ENCODE measurements at regions not wholly inside any gene's neighbourhood (a gene's known extent, or its start where the extent isn't known, plus 50 kb on each side); places are given as distances from the start of the nearest gene placed in this dataset.

DNA sequence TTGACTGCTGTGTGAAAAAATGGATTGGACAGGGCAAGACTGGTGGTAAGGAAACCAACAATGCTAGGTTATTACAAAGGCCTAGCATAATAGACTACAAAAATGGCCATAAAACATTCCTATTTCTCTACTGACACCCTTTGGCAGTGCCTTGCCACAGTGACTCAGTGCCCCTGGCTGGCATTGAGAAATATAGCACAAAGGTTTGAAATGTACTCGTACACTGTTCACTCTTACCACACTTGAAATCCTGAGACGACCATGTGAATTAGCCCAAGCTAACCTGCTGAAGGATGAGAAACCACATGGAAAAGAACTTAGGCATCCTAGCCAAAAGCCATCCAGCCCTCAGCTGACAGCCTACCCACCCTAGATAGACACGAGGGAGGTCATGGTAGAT lies 149.8 kb upstream of the PALMD start:
- Histone ChIP-seq H3K36me3 (no peaks in the 10 kb centered on the region), H3K27ac (no peak overlapping the region), H3K4me1 (no peaks in the 10 kb centered on the region), H3K27me3 (no peaks in the 10 kb centered on the region), H3K4me3 (no peak overlapping the region), H3K9me3 (no peaks in the 10 kb centered on the region)
- no peak for FAIRE-seq
- no peak for TF ChIP-seq CTCF (IDR thresholded peaks at IDR 0.05)
- intact Hi-C loops (cut with DNase I), result no loop called here
- 61 to 63% methylated on average over 3 of the region's 3 CpGs for WGBS, 2 donors
- DNase-seq, result no peak
- ATAC-seq, result no peak

DNA sequence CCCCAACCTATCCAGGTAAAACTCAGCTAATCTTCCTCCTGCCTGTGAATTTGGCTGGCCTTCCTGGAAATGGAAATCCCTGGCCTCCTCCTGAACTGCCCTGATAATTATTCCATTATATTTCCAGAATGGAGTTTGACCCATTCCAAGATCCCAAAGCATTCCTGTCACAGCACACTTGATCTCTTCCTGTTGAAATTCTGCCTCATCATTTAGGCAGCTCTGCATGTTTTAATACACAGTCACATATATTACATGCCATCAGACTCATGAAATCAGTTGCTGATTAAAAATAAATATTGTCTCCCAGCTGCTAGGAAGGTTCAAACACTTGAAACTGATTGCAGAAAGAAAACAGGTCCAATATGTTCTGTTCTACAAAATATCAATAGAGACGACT lies 148.2 kb upstream of the PALMD start:
- Histone ChIP-seq H3K27me3 (no peaks in the 10 kb centered on the region), H3K9me3 (no peaks in the 10 kb centered on the region), H3K36me3 (no peaks in the 10 kb centered on the region), H3K4me3 (no peak overlapping the region), H3K27ac (no peak overlapping the region), H3K4me1 (no peaks in the 10 kb centered on the region)
- WGBS, 2 donors, result 36 to 38% methylated on average over 1 of the region's 1 CpG
- DNase-seq, result no peak
- TF ChIP-seq CTCF (IDR thresholded peaks at IDR 0.05), result no peak
- ATAC-seq, result no peak
- no peak for FAIRE-seq
- intact Hi-C loops (cut with DNase I), result no loop called here

DNA sequence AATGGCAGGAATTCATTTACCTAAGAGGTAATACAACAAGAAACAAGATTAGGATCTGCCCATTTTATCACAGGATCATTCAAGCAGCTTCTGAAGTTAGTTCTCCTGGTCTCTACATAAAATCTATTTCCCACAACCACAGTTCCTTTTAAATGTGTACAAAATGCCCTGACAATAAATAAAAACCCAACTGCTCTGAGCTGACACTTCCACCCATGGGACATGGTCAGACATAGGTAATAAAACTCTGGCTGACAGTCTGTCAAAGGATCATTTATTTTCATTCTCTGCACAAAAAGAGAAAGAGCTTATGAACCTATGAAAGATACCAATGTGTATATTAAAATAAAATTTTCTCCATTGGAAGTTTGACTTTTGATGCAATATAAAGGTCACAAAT lies 145.4 kb upstream of the PALMD start:
- FAIRE-seq, result no peak

DNA sequence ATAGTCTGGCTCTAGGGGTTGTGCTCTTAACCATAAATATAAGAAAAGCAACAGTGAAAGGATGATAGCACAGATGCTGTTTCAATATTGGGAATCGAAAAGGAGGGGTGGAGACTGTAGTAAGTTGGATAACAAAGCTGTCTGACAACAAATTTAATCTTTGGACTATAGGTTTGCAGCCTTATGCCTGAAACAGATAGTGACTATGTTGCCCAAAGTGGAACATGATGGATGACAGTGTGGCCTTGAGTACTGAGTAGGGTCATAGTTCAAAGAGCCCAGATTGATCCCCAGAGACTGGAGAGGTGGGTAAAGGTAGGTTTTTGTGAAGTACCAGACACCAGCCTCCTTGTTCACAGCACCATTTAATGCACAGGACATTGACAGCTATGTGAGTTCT lies 144.0 kb upstream of the PALMD start:
- intact Hi-C loops (cut with DNase I), result no loop called here
- Histone ChIP-seq H3K4me3 (no peak overlapping the region), H3K9me3 (no peaks in the 10 kb centered on the region), H3K36me3 (no peaks in the 10 kb centered on the region), H3K27ac (no peak overlapping the region), H3K27me3 (no peaks in the 10 kb centered on the region), H3K4me1 (no peaks in the 10 kb centered on the region)
- WGBS, 2 donors, result 49 to 59% methylated on average over 1 of the region's 1 CpG
- ATAC-seq (no peak), DNase-seq (no peak), FAIRE-seq (no peak)
- no peak for TF ChIP-seq CTCF (IDR thresholded peaks at IDR 0.05)

More for the DNA sequence above, 145.4 kb upstream of the PALMD start:
- no peak for ATAC-seq
- no peaks in the 10 kb centered on the region for H3K4me1 ChIP-seq
- intact Hi-C loops (cut with DNase I), result no loop called here
- no peaks in the 10 kb centered on the region for H3K27me3 ChIP-seq
- no peaks in the 10 kb centered on the region for H3K9me3 ChIP-seq
- TF ChIP-seq CTCF (IDR thresholded peaks at IDR 0.05), result no peak
- H3K36me3 ChIP-seq, result no peaks in the 10 kb centered on the region
- H3K27ac ChIP-seq, result no peak overlapping the region
- DNase-seq, result no peak
- H3K4me3 ChIP-seq, result no peak overlapping the region

- no peak for DNase-seq
- WGBS, 2 donors, result 48 to 65% methylated on average over 3 of the region's 3 CpGs
These were observed 143.5 kb upstream of the PALMD start for GRCh38 chr1:99502400-99502799.

More at GRCh38 chr1:99502400-99502799, 143.5 kb upstream of the PALMD start:
- no peak for TF ChIP-seq CTCF (IDR thresholded peaks at IDR 0.05)
- ATAC-seq (no peak), FAIRE-seq (no peak)
- Histone ChIP-seq H3K4me3 (no peak overlapping the region), H3K27ac (no peak overlapping the region), H3K36me3 (no peaks in the 10 kb centered on the region), H3K9me3 (no peaks in the 10 kb centered on the region), H3K27me3 (no peaks in the 10 kb centered on the region), H3K4me1 (no peaks in the 10 kb centered on the region)
- intact Hi-C loops (cut with DNase I), result no loop called here
